Left lung (tissue), 4 donors: ENCODE measurements at regions not wholly inside any gene's neighbourhood (a gene's known extent, or its start where the extent isn't known, plus 50 kb on each side); places are given as distances from the start of the nearest gene placed in this dataset.

Experiments
- ATAC-seq: fragments of 200-7000 bp; cut with Tn5 transposase; one replicate; pipeline ENCODE4 v1.9.1; 2020; ENCODE audit warnings: moderate library complexity
- DNase-seq, 4 donors: peaks; one replicate each; pipeline ENCODE4 v3.0.0-alpha.2; 2013 to 2020
- H3K27ac ChIP-seq, 2 donors: fragments of 200-600 bp; sonication (generic) in 1 of 2; one replicate each; pipeline versions ENCODE4 v1.5.0 to v1.8.0; 2020 to 2021
- H3K27me3 ChIP-seq, 2 donors: fragments of 200-600 bp; sonication (generic) in 1 of 2; one replicate each; pipeline versions ENCODE4 v1.5.0 to v1.8.0; 2020 to 2021
- H3K36me3 ChIP-seq, 2 donors: fragments of 200-600 bp; sonication (generic) in 1 of 2; one replicate each; pipeline versions ENCODE4 v1.5.0 to v1.8.0; 2020 to 2021
- H3K4me1 ChIP-seq, 2 donors: fragments of 200-600 bp; one replicate each; pipeline ENCODE4 v1.8.0; 2021
- H3K4me3 ChIP-seq, 2 donors: fragments of 200-600 bp; sonication (generic) in 1 of 2; one replicate each; pipeline versions ENCODE4 v1.5.0 to v1.8.0; 2020 to 2021; ENCODE audit warnings: mild to moderate bottlenecking in 1 of 2
- H3K9me3 ChIP-seq, 2 donors: fragments of 200-600 bp; sonication (generic) in 1 of 2; one replicate each; pipeline versions ENCODE4 v1.5.0 to v1.8.0; 2020 to 2021
- intact Hi-C, 2 donors: fragments of 100-400 bp; cut with DNase I; formaldehyde crosslinking; loops; one replicate each; pipeline versions ENCODE4 v1.11.2 to v1.14.2; 2022
- TF ChIP-seq, protein P1 (sequence below), 2 donors: fragments of 200-600 bp; sonication (generic) in 1 of 2; IDR thresholded peaks; one replicate each; pipeline versions ENCODE4 v1.5.0 to v1.8.0; 2021; ENCODE audit warnings: antibody characterized with exemption in 2 of 2
- donor health status: DM: no; HTN: yes; CAD: no.
- donor health status: DM: no; HTN: no; CAD: no.

DNA sequence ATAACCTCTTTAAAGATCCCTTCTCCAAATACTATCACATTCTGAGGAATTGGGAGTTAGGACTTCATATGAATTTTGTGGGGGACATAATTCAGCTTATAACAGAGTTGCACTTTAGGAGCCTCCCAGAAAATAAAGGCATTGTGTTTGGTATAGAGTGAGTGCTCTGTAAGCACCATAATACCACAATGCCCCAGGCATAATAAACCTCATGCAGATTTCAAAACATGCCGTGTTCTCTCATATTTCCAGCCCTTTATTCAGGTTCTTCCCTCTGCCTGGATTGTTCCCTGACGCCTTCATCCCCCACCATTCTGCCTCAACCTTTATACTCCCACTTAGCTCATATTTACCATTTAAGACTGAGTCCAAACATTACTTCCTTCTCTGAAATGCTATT, 398.8 kb upstream of the FAT3 start:
- H3K27me3 ChIP-seq, result no peaks in the 10 kb centered on the region
- TF ChIP-seq, protein P1, sequence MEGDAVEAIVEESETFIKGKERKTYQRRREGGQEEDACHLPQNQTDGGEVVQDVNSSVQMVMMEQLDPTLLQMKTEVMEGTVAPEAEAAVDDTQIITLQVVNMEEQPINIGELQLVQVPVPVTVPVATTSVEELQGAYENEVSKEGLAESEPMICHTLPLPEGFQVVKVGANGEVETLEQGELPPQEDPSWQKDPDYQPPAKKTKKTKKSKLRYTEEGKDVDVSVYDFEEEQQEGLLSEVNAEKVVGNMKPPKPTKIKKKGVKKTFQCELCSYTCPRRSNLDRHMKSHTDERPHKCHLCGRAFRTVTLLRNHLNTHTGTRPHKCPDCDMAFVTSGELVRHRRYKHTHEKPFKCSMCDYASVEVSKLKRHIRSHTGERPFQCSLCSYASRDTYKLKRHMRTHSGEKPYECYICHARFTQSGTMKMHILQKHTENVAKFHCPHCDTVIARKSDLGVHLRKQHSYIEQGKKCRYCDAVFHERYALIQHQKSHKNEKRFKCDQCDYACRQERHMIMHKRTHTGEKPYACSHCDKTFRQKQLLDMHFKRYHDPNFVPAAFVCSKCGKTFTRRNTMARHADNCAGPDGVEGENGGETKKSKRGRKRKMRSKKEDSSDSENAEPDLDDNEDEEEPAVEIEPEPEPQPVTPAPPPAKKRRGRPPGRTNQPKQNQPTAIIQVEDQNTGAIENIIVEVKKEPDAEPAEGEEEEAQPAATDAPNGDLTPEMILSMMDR (IDR thresholded peaks at IDR 0.05), result no peak
- intact Hi-C loops, result no loop called here

DNA sequence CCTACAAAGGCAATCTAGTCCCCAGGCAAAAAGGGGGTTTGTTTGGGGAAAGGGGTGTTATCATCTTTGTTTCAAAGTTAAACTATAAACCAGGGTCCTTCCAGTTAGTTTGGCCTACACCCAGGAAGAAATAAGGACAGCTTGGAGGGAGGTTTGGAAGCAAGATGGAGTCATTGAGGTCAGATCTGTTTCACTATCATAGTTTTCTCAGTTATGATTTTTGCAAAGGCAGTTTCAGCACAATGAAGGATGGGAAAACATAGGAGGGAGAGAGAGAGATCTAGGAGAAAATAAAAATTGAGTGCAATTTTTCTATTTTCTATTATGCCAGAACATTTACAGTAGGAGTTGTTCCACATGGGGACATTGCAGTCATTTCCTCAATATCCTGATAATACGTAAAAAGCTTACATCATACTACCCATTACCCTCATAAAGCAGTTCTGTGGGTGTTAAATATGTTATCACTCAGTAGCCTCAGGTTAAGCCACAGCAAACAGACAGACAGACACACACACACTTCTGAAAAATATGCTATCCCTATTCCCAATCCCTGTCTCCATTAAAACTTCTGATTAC, 401.3 kb upstream of the FAT3 start:
- intact Hi-C loops, result no loop called here
- Histone ChIP-seq H3K4me1 (no peaks in the 10 kb centered on the region), H3K36me3 (no peaks in the 10 kb centered on the region), H3K9me3 (no peaks in the 10 kb centered on the region), H3K4me3 (no peak overlapping the region), H3K27ac (no peak overlapping the region), H3K27me3 (no peaks in the 10 kb centered on the region)
- TF ChIP-seq, protein P1 (IDR thresholded peaks at IDR 0.05), result no peak
- no peak for ATAC-seq
- DNase-seq, result no peak

More for the DNA sequence above, 398.8 kb upstream of the FAT3 start:
- Histone ChIP-seq H3K4me1 (no peaks in the 10 kb centered on the region), H3K4me3 (no peak overlapping the region), H3K36me3 (no peaks in the 10 kb centered on the region), H3K9me3 (peaks cover 0 to 8% of the 10 kb centered on the region in 2 donors), H3K27ac (no peak overlapping the region)
- no peak for DNase-seq
- ATAC-seq, result no peak

DNA sequence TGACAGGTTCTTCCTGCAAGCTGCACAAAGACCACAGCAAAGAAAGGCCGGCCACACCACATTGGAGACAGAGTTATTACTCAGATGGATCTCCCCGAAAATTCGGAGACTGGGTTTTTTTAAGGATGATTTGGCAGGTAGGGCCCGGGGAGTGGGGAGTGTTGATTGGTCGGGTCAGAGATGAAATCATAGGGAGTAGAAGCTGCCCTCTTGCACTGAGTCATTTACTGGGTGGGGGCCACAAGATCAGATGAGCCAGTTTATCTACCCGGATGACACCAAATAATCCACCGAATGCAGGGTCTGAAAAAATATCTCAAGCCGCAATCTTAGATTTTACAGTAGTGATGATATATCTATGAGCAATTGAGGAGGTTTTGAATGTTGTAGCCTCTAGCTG, 401.8 kb upstream of the FAT3 start:
- no peak for DNase-seq
- Histone ChIP-seq H3K36me3 (no peaks in the 10 kb centered on the region), H3K4me1 (no peaks in the 10 kb centered on the region), H3K9me3 (no peaks in the 10 kb centered on the region), H3K27me3 (no peaks in the 10 kb centered on the region), H3K27ac (no peak overlapping the region), H3K4me3 (no peak overlapping the region)
- intact Hi-C loops, result no loop called here
- no peak for ATAC-seq
- TF ChIP-seq, protein P1 (IDR thresholded peaks at IDR 0.05), result no peak

DNA sequence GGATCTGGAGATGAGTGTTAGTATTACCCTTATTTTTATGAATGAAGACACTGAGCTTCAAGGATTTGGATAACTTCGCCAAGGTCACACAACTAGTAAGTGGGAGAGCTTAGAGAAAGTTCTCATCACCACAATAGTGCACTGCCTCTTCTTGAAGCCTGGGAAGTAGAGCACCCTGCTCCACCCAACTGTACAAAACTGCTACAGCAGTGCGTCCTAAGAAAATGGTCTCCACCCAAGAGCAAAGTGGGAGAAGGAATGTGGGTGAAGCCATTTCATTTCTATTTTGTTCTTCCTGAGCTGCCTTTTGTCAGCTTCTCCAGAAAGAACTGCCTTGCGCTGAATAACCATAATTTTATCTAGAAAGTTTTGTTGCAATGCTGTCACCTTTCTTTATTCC, 403.9 kb upstream of the FAT3 start:
- TF ChIP-seq, protein P1 (IDR thresholded peaks at IDR 0.05), result no peak
- intact Hi-C loops, result no loop called here
- no peak overlapping the region for H3K4me3 ChIP-seq
- DNase-seq (no peak), ATAC-seq (no peak)
- no peaks in the 10 kb centered on the region for H3K9me3 ChIP-seq
- H3K36me3 ChIP-seq, result no peaks in the 10 kb centered on the region
- H3K4me1 ChIP-seq, result no peaks in the 10 kb centered on the region
- no peaks in the 10 kb centered on the region for H3K27me3 ChIP-seq
- no peak overlapping the region for H3K27ac ChIP-seq

DNA sequence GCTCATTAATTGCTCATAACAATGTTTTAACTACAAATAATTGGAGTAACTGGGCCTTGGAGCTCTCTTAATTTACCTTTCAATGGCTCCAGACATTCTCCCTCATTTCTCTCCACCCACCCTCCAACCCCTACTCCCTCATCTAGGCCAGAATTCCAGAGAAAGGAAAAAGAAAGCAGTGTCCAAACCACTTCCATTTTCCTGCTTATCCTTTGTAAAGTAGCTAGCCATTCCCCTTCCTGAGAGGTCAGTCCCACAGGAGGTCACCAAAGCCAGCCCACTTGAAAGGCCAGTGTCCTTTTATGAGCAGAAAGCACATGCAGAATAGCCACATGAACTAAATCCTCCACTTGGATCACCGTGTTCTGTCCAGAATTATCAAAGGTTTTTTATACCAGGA, 404.8 kb upstream of the FAT3 start:
- H3K27ac ChIP-seq, result no peak overlapping the region
- DNase-seq (no peak), ATAC-seq (no peak)
- H3K9me3 ChIP-seq, result no peaks in the 10 kb centered on the region
- H3K4me3 ChIP-seq, result no peak overlapping the region
- no peaks in the 10 kb centered on the region for H3K36me3 ChIP-seq
- TF ChIP-seq, protein P1 (IDR thresholded peaks at IDR 0.05), result no peak
- intact Hi-C loops, result no loop called here
- no peaks in the 10 kb centered on the region for H3K27me3 ChIP-seq
- H3K4me1 ChIP-seq, result no peaks in the 10 kb centered on the region
